AG09309 (cell line): ENCODE measurements at regions not wholly inside any gene's neighbourhood (a gene's known extent, or its start where the extent isn't known, plus 50 kb on each side); places are given as distances from the start of the nearest gene placed in this dataset.

Experiments
- DNase-seq: peaks from one replicate; pipeline ENCODE4 v3.0.0-alpha.2; 2010; ENCODE audit warnings: low read depth
- H3K4me3 ChIP-seq: 2 replicates; pipeline ENCODE4 v1.5.1; 2011; ENCODE audit warnings: mild to moderate bottlenecking, low read depth, low read length, moderate library complexity; ENCODE audit not compliant: control insufficient read depth
- TF ChIP-seq, protein P1 (sequence below): IDR thresholded peaks from 2 replicates; pipeline ENCODE4 v1.5.1; 2011; ENCODE audit warnings: mild to moderate bottlenecking, low read depth, low read length, inconsistent platforms; ENCODE audit not compliant: insufficient read depth, control insufficient read depth; ENCODE audit errors: missing control alignments

- H3K4me3 ChIP-seq, result no peak overlapping the region
- DNase-seq, result no peak
- TF ChIP-seq, protein P1, sequence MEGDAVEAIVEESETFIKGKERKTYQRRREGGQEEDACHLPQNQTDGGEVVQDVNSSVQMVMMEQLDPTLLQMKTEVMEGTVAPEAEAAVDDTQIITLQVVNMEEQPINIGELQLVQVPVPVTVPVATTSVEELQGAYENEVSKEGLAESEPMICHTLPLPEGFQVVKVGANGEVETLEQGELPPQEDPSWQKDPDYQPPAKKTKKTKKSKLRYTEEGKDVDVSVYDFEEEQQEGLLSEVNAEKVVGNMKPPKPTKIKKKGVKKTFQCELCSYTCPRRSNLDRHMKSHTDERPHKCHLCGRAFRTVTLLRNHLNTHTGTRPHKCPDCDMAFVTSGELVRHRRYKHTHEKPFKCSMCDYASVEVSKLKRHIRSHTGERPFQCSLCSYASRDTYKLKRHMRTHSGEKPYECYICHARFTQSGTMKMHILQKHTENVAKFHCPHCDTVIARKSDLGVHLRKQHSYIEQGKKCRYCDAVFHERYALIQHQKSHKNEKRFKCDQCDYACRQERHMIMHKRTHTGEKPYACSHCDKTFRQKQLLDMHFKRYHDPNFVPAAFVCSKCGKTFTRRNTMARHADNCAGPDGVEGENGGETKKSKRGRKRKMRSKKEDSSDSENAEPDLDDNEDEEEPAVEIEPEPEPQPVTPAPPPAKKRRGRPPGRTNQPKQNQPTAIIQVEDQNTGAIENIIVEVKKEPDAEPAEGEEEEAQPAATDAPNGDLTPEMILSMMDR, result no peak
Observed at GRCh38 chr14:86640288-86640687, 1110.3 kb downstream of the FLRT2 start.

DNA sequence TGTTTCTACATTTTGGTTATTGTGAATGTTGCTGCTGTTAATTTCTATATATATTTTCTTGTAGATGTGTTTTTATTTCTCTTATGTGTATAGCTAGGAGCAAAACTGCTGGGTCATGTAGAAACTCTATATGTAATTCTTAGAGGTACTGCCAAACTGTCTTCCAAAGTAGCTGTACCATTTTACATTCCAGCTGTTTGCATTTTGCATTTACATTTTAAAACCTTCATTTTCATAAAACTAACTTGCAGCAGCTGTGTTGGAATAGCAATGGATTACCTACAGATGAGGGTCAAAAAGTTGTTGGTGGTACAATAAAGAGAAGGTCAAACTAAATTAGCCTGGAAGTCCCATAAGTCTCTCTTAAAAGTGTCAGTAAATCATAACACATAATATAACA, 1109.7 kb downstream of the FLRT2 start:
- TF ChIP-seq, protein P1, result no peak
- DNase-seq, result no peak
- no peak overlapping the region for H3K4me3 ChIP-seq

GRCh38 chr14:86639146-86639545, 1109.2 kb downstream of the FLRT2 start:
- no peak overlapping the region for H3K4me3 ChIP-seq
- TF ChIP-seq, protein P1, result no peak
- no peak for DNase-seq

- no peak for DNase-seq
- no peak overlapping the region for H3K4me3 ChIP-seq
- TF ChIP-seq, protein P1, result no peak
Observed at GRCh38 chr14:86627080-86627479, 1097.1 kb downstream of the FLRT2 start.

GRCh38 chr14:86626530-86626929, 1096.6 kb downstream of the FLRT2 start:
- DNase-seq, result no peak
- H3K4me3 ChIP-seq, result no peak overlapping the region
- TF ChIP-seq, protein P1, result no peak

DNA sequence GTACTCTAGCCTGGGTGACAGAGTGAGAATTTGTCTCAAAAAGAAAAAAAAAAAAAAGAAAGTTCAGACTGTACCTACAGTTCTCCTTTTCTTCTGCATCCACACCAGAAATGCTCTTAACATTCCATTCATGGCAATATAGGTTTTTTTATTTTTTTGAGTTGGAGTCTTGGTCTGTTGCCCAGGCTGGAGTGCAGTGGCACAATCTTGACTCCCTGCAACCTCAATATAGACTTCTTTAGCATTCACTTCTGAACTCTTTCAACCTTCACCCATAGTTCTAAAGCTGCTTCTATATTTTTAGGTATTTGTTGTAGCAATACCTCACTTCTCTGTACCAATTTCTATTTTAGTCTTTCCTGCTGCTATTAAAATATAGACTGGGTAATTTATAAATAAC, 1095.7 kb downstream of the FLRT2 start:
- TF ChIP-seq, protein P1, result no peak
- H3K4me3 ChIP-seq, result no peak overlapping the region
- DNase-seq, result no peak

DNA sequence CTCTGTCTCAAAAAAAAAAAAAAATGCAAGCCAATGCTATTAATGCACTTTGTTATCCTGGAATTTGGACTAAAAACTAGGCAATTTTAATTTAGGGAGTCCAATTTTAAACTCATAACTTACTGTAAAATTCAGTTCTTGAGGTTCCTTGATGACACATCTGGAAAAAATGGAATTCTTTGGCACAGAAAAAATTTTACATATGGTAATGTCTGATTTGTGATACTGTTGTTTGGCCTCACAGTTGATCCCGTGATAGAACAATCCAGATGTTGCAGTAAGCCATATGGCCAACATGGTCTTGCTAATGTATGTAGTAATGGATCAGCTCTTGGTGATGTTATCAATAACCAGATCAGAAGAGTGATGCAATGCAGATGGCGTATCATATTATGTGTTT, 1089.8 kb downstream of the FLRT2 start:
- no peak for DNase-seq
- TF ChIP-seq, protein P1, result no peak

More for the DNA sequence above, 1089.8 kb downstream of the FLRT2 start:
- H3K4me3 ChIP-seq, result no peak overlapping the region
